ENCODE measurements at regions not wholly inside any gene's neighbourhood (a gene's known extent, or its start where the extent isn't known, plus 50 kb on each side); places are given as distances from the start of the nearest gene placed in this dataset.
"Not testable (repeated sequence)": the region's sequence is repeated elsewhere in the genome, so short reads cannot be mapped to it uniquely, and the experiment has no call there.

- Mint-ChIP-seq H3K9me3 (ENCODE audit: unreplicated experiment) (no peaks in the 10 kb centered on the region), H3K27ac (ENCODE audit: unreplicated experiment) (no peak overlapping the region), H3K36me3 (ENCODE audit: unreplicated experiment) (no peaks in the 10 kb centered on the region), H3K4me3 (ENCODE audit: unreplicated experiment) (no peak overlapping the region), H3K4me1 (ENCODE audit: unreplicated experiment) (no peaks in the 10 kb centered on the region), H3K27me3 (ENCODE audit: unreplicated experiment) (peaks cover 15% of the 10 kb centered on the region)
- peak; percentile 75 for TF ChIP-seq CTCF (IDR thresholded peaks at IDR 0.05)
- no peak for DNase-seq (ENCODE audit: extremely low spot score, unreplicated experiment)
These were observed 163.8 kb upstream of the TRPM3 start for GRCh38 chr9:71285191-71285656.

- not testable (repeated sequence) for H3K9me3 Mint-ChIP-seq (ENCODE audit: unreplicated experiment); DNase-seq (ENCODE audit: extremely low spot score, unreplicated experiment); H3K4me3 Mint-ChIP-seq (ENCODE audit: unreplicated experiment); H3K4me1 Mint-ChIP-seq (ENCODE audit: unreplicated experiment); H3K36me3 Mint-ChIP-seq (ENCODE audit: unreplicated experiment); H3K27ac Mint-ChIP-seq (ENCODE audit: unreplicated experiment)
- H3K27me3 Mint-ChIP-seq (ENCODE audit: unreplicated experiment): peaks cover 14% of the 10 kb centered on the region
These were observed 160.7 kb upstream of the TRPM3 start for GRCh38 chr9:71282116-71282515.

- Mint-ChIP-seq H3K4me1 (ENCODE audit: unreplicated experiment) (no peaks in the 10 kb centered on the region), H3K27ac (ENCODE audit: unreplicated experiment) (no peak overlapping the region), H3K9me3 (ENCODE audit: unreplicated experiment) (no peaks in the 10 kb centered on the region), H3K27me3 (ENCODE audit: unreplicated experiment) (peaks cover 14% of the 10 kb centered on the region), H3K36me3 (ENCODE audit: unreplicated experiment) (no peaks in the 10 kb centered on the region), H3K4me3 (ENCODE audit: unreplicated experiment) (no peak overlapping the region)
- no peak for TF ChIP-seq CTCF (IDR thresholded peaks at IDR 0.05)
- no peak for DNase-seq (ENCODE audit: extremely low spot score, unreplicated experiment)
These were observed 157.8 kb upstream of the TRPM3 start for GRCh38 chr9:71279151-71279739.

- DNase-seq (ENCODE audit: extremely low spot score, unreplicated experiment): no peak
- Mint-ChIP-seq H3K36me3 (ENCODE audit: unreplicated experiment) (no peaks in the 10 kb centered on the region), H3K27me3 (ENCODE audit: unreplicated experiment) (peaks cover 14% of the 10 kb centered on the region), H3K27ac (ENCODE audit: unreplicated experiment) (no peak overlapping the region), H3K4me1 (ENCODE audit: unreplicated experiment) (no peaks in the 10 kb centered on the region), H3K9me3 (ENCODE audit: unreplicated experiment) (no peaks in the 10 kb centered on the region), H3K4me3 (ENCODE audit: unreplicated experiment) (no peak overlapping the region)
- TF ChIP-seq CTCF (IDR thresholded peaks at IDR 0.05): no peak
These were observed 152.2 kb upstream of the TRPM3 start for GRCh38 chr9:71273613-71274012.

- no peak for DNase-seq (ENCODE audit: extremely low spot score, unreplicated experiment)
- Mint-ChIP-seq H3K27ac (ENCODE audit: unreplicated experiment) (no peak overlapping the region), H3K27me3 (ENCODE audit: unreplicated experiment) (peaks cover 7% of the 10 kb centered on the region), H3K4me3 (ENCODE audit: unreplicated experiment) (no peak overlapping the region), H3K4me1 (ENCODE audit: unreplicated experiment) (no peaks in the 10 kb centered on the region), H3K9me3 (ENCODE audit: unreplicated experiment) (no peaks in the 10 kb centered on the region), H3K36me3 (ENCODE audit: unreplicated experiment) (no peaks in the 10 kb centered on the region)
- no peak for TF ChIP-seq CTCF (IDR thresholded peaks at IDR 0.05)
These were observed 150.2 kb upstream of the TRPM3 start for GRCh38 chr9:71271602-71272001.

GRCh38 chr9:71270554-71270953, 149.1 kb upstream of the TRPM3 start:
- Mint-ChIP-seq H3K4me3 (ENCODE audit: unreplicated experiment) (no peak overlapping the region), H3K36me3 (ENCODE audit: unreplicated experiment) (no peaks in the 10 kb centered on the region), H3K4me1 (ENCODE audit: unreplicated experiment) (no peaks in the 10 kb centered on the region), H3K9me3 (ENCODE audit: unreplicated experiment) (no peaks in the 10 kb centered on the region), H3K27ac (ENCODE audit: unreplicated experiment) (no peak overlapping the region), H3K27me3 (ENCODE audit: unreplicated experiment) (peaks cover 7% of the 10 kb centered on the region)
- no peak for TF ChIP-seq CTCF (IDR thresholded peaks at IDR 0.05)
- no peak for DNase-seq (ENCODE audit: extremely low spot score, unreplicated experiment)

Measured in osteocyte (in vitro differentiated cells).